ENCODE measurements at regions not wholly inside any gene's neighbourhood (a gene's known extent, or its start where the extent isn't known, plus 50 kb on each side); places are given as distances from the start of the nearest gene placed in this dataset.

DNA sequence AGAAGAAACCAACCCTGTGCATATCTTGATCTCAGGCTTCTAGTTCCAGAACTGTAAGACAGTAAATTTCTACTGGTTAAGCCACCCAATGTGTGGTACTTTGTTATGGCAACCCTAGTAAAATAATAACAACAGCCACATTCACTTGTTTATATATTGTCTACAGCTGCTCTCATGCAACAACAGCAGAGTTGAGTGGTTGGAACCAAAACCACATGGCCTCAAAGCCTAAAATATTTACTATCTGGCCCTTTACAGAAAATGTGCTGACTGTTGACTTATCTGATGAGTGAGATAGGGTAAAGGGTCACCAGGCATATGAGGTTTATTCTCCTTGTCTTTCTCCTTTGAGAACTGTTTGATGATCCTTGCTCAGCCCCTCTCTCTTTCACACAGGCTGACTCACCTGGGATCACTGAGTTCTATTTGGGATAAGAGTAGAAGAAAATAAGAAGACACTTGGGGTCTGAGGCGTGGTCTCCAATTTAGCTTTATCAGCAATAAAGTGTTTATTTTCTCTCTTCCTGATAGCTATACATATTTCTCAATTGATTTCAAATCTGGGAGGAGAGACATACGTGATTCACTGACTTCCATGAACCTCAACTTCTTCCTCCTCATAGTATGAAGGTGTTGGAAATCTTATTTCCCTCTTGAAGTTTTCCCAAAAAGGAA lies 227.5 kb upstream of the STARD13 start:
- no peak overlapping the region for H3K4me3 ChIP-seq
- DNase-seq, result no peak
- intact Hi-C loops (cut with DNase I; ENCODE audit: low total_unique reads), result no loop called here
- H3K36me3 ChIP-seq, result no peaks in the 10 kb centered on the region
- H3K9me3 ChIP-seq, result no peaks in the 10 kb centered on the region
- no peaks in the 10 kb centered on the region for H3K27me3 ChIP-seq
- no peak overlapping the region for H3K27ac ChIP-seq
- no peak for TF ChIP-seq POLR2A (IDR thresholded peaks at IDR 0.05)
- TF ChIP-seq, protein P1, sequence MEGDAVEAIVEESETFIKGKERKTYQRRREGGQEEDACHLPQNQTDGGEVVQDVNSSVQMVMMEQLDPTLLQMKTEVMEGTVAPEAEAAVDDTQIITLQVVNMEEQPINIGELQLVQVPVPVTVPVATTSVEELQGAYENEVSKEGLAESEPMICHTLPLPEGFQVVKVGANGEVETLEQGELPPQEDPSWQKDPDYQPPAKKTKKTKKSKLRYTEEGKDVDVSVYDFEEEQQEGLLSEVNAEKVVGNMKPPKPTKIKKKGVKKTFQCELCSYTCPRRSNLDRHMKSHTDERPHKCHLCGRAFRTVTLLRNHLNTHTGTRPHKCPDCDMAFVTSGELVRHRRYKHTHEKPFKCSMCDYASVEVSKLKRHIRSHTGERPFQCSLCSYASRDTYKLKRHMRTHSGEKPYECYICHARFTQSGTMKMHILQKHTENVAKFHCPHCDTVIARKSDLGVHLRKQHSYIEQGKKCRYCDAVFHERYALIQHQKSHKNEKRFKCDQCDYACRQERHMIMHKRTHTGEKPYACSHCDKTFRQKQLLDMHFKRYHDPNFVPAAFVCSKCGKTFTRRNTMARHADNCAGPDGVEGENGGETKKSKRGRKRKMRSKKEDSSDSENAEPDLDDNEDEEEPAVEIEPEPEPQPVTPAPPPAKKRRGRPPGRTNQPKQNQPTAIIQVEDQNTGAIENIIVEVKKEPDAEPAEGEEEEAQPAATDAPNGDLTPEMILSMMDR (IDR thresholded peaks at IDR 0.05), result no peak
- H3K4me1 ChIP-seq, result peaks cover 5 to 14% of the 10 kb centered on the region in 2 donors

DNA sequence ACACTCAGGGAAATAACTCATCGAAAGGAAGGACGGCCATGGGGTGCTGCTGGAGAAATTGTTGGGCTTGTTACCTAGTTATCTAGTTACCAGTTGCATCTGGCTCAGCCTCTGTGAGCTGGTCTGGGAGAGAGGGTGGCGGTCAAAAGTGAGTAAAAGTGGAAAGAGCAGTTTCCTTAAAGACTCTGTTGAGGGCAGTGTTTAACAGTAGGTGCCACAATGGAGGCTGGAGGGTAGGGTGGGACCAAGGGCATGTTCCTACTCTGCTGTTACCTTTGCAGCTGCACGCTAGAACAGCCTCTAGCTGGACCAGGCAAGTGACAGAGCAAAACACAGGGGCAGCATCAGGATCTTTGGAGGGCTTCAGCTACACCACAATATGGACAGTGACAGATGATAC lies 228.8 kb upstream of the STARD13 start:
- peaks cover 2 to 14% of the 10 kb centered on the region in 2 donors for H3K4me1 ChIP-seq
- H3K36me3 ChIP-seq, result no peaks in the 10 kb centered on the region
- no peak for DNase-seq
- H3K9me3 ChIP-seq, result no peaks in the 10 kb centered on the region
- no peak overlapping the region for H3K4me3 ChIP-seq
- H3K27ac ChIP-seq, result no peak overlapping the region
- intact Hi-C loops (cut with DNase I; ENCODE audit: low total_unique reads), result no loop called here
- no peaks in the 10 kb centered on the region for H3K27me3 ChIP-seq
- TF ChIP-seq, protein P1 (IDR thresholded peaks at IDR 0.05), result no peak
- no peak for TF ChIP-seq POLR2A (IDR thresholded peaks at IDR 0.05)

DNA sequence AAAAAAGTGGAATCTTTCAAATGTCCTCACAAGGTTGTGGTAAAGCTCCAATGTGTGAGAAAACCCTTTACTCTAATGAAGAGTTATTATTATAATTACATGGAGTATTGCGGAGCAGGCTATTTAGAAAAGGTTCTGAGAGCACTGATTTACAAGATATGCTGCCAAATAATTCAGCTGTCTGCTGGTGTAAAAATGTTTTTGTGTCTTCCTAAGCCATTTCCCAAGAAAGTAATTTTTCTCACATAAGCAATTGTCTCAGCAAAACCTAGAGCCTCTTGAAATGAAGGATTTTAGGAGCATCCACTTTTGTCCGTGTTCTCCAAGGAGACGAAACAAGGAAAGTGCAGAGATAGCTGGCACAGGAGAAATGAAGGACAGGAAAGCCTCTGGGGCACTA lies 229.6 kb upstream of the STARD13 start:
- intact Hi-C loops (cut with DNase I; ENCODE audit: low total_unique reads), result no loop called here
- Histone ChIP-seq H3K4me1 (peaks cover 0 to 8% of the 10 kb centered on the region in 2 donors), H3K27me3 (no peaks in the 10 kb centered on the region), H3K9me3 (no peaks in the 10 kb centered on the region), H3K4me3 (no peak overlapping the region), H3K36me3 (no peaks in the 10 kb centered on the region), H3K27ac (no peak overlapping the region)
- TF ChIP-seq POLR2A (IDR thresholded peaks at IDR 0.05), result no peak
- TF ChIP-seq, protein P1 (IDR thresholded peaks at IDR 0.05), result no peak
- no peak for DNase-seq

DNA sequence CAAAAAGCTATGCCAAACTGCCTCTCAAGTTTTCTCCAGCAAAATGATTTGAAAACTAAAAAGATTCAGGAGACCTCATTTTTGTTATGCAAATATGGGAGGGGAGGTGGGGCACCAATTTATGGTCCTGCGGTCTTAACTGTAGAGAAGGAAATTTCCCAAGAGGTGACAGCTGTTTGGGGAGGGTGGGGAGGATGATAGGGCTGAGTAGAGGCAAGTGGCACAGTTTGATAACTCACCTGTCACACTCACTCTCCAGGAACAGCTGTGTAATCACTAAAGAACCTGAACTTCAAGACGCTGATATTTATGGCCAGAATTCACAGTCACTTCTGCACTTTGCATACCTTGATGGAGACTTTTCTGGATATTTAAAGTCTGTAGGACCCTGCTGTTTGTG lies 232.9 kb upstream of the STARD13 start:
- intact Hi-C loops (cut with DNase I; ENCODE audit: low total_unique reads), result no loop called here
- no peak overlapping the region for H3K4me3 ChIP-seq
- H3K9me3 ChIP-seq, result no peaks in the 10 kb centered on the region
- H3K27me3 ChIP-seq, result no peaks in the 10 kb centered on the region
- H3K27ac ChIP-seq, result no peak overlapping the region
- no peaks in the 10 kb centered on the region for H3K4me1 ChIP-seq
- DNase-seq, result no peak
- TF ChIP-seq POLR2A (IDR thresholded peaks at IDR 0.05), result no peak
- TF ChIP-seq, protein P1 (IDR thresholded peaks at IDR 0.05), result no peak
- no peaks in the 10 kb centered on the region for H3K36me3 ChIP-seq

DNA sequence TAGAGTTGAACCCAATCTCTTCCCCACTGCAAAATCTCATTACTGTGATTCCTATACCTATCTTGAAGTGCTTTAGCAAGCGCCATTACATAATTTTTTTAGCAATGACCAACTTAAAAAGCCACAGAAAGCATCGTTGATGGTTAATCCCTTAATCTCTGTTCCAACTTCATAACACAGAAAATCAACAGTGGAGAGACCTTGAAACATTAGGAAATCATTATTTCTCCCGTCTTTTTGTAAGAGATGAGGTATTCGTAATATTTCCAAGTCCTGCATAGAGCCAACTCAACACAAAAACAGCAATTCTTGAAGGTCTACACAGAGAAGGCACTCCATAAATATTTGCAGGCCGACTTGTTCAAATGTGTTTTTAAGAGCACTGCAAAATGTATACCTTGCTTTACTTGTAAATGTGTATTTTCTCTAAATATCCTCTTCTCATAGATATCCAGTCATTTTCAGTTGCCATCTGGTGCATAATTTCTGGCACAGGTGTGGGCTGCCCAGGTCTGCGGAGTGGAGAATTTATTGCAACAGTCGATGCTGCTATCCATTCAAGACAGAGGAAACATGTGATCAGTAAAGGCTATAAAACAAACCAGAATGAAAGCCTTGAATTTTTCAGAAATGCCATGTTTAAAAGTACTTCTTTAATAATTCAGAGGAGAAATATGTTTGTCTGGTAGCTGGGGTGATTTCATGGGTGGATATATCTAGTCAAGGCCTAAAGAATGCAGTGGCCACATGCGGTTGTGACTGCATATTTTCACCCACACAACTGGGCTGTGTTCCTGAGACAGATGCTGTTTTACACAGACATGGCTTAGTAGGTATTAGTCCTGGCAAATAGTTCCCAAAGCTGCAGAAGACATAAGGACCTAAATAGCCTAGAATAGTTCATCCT lies 234.3 kb upstream of the STARD13 start:
- H3K4me1 ChIP-seq, result no peaks in the 10 kb centered on the region
- no peaks in the 10 kb centered on the region for H3K36me3 ChIP-seq
- no peak overlapping the region for H3K27ac ChIP-seq
- no peak for DNase-seq
- no peak overlapping the region for H3K4me3 ChIP-seq
- H3K27me3 ChIP-seq, result no peaks in the 10 kb centered on the region
- TF ChIP-seq, protein P1 (IDR thresholded peaks at IDR 0.05), result no peak
- TF ChIP-seq POLR2A (IDR thresholded peaks at IDR 0.05), result no peak
- no peaks in the 10 kb centered on the region for H3K9me3 ChIP-seq
- intact Hi-C loops (cut with DNase I; ENCODE audit: low total_unique reads), result no loop called here

All from uterus (tissue), 3 donors.